Medulla oblongata (tissue), 1 donor: ENCODE measurements at regions not wholly inside any gene's neighbourhood (a gene's known extent, or its start where the extent isn't known, plus 50 kb on each side); places are given as distances from the start of the nearest gene placed in this dataset.
"Not testable (repeated sequence)": the region's sequence is repeated elsewhere in the genome, so short reads cannot be mapped to it uniquely, and the experiment has no call there.

Experiments
- DNase-seq: peaks from one replicate; pipeline ENCODE4 v3.0.0-alpha.2; 2015; ENCODE audit errors: extremely low spot score

GRCh38 chr2:133624551-133624950 is 56.3 kb upstream of the NCKAP5 start:
- DNase-seq: no peak

GRCh38 chr2:133627741-133628140 is 59.5 kb upstream of the NCKAP5 start:
- no peak for DNase-seq

- no peak for DNase-seq
Measured at GRCh38 chr2:133633309-133633708, 65.0 kb upstream of the NCKAP5 start.

GRCh38 chr2:133633881-133634409 is 65.7 kb upstream of the NCKAP5 start:
- DNase-seq: peak; percentile 16

GRCh38 chr2:133635131-133635530 is 66.9 kb upstream of the NCKAP5 start:
- DNase-seq: no peak

- DNase-seq: no peak
Measured at GRCh38 chr2:133636287-133636686, 68.0 kb upstream of the NCKAP5 start.

- no peak for DNase-seq
Measured at GRCh38 chr2:133640103-133640502, 71.8 kb upstream of the NCKAP5 start.

GRCh38 chr2:133641497-133641896 is 73.2 kb upstream of the NCKAP5 start:
- peak; percentile 83 for DNase-seq

- DNase-seq: no peak
Measured at GRCh38 chr2:133641942-133642725, 73.9 kb upstream of the NCKAP5 start.

- DNase-seq: peak; percentile 74
Measured at GRCh38 chr2:133642791-133643191, 74.5 kb upstream of the NCKAP5 start.

GRCh38 chr2:133643863-133644262 is 75.6 kb upstream of the NCKAP5 start:
- no peak for DNase-seq

- DNase-seq: no peak
Measured at GRCh38 chr2:133644846-133645245, 76.6 kb upstream of the NCKAP5 start.

- DNase-seq: not testable (repeated sequence)
Measured at GRCh38 chr2:133647386-133647785, 79.1 kb upstream of the NCKAP5 start.

GRCh38 chr2:133651861-133652260 is 83.6 kb upstream of the NCKAP5 start:
- DNase-seq: no peak

- DNase-seq: no peak
Measured at GRCh38 chr2:133652398-133652797, 84.1 kb upstream of the NCKAP5 start.

GRCh38 chr2:133653056-133653455 is 84.8 kb upstream of the NCKAP5 start:
- DNase-seq: no peak

- DNase-seq: no peak
Measured at GRCh38 chr2:133654949-133655348, 86.7 kb upstream of the NCKAP5 start.

GRCh38 chr2:133655610-133656009 is 87.3 kb upstream of the NCKAP5 start:
- no peak for DNase-seq

GRCh38 chr2:133657591-133657990 is 89.3 kb upstream of the NCKAP5 start:
- no peak for DNase-seq

- DNase-seq: no peak
Measured at GRCh38 chr2:133658020-133658903, 90.0 kb upstream of the NCKAP5 start.

- no peak for DNase-seq
Measured at GRCh38 chr2:133660510-133660909, 92.2 kb upstream of the NCKAP5 start.

GRCh38 chr2:133661392-133661791 is 93.1 kb upstream of the NCKAP5 start:
- no peak for DNase-seq

GRCh38 chr2:133666621-133667020 is 98.4 kb upstream of the NCKAP5 start:
- DNase-seq: no peak
